Suprapubic skin (tissue), 4 donors: ENCODE measurements at regions not wholly inside any gene's neighbourhood (a gene's known extent, or its start where the extent isn't known, plus 50 kb on each side); places are given as distances from the start of the nearest gene placed in this dataset.
"Not testable (repeated sequence)": the region's sequence is repeated elsewhere in the genome, so short reads cannot be mapped to it uniquely, and the experiment has no call there.

Experiments used
- DNase-seq, 2 donors: peaks; one replicate each; pipeline ENCODE4 v3.0.0-alpha.2; 2019; ENCODE audit warnings: low spot score in 2 of 2
- H3K27ac ChIP-seq: fragments of 200-600 bp; sonication (generic); one replicate; pipeline ENCODE4 v1.5.1; 2019
- H3K27me3 ChIP-seq: fragments of 200-600 bp; sonication (generic); one replicate; pipeline ENCODE4 v1.5.1; 2019
- H3K36me3 ChIP-seq: fragments of 200-600 bp; sonication (generic); one replicate; pipeline ENCODE4 v1.5.1; 2019
- H3K4me1 ChIP-seq: fragments of 200-600 bp; sonication (generic); one replicate; pipeline ENCODE4 v1.5.1; 2019
- H3K4me3 ChIP-seq: fragments of 200-600 bp; sonication (generic); one replicate; pipeline ENCODE4 v1.5.1; 2019; ENCODE audit warnings: mild to moderate bottlenecking
- H3K9me3 ChIP-seq: fragments of 200-600 bp; sonication (generic); one replicate; pipeline ENCODE4 v1.5.1; 2019
- EP300 ChIP-seq: sonication (generic); formaldehyde crosslinking; IDR thresholded peaks from one replicate; pipeline ENCODE4 v1.6.1; 2017; ENCODE audit warnings: antibody characterized with exemption
- POLR2A ChIP-seq, 2 donors: fragments of 450-650 bp; IDR thresholded peaks; one replicate each; pipeline ENCODE4 v1.6.1; 2017; ENCODE audit warnings: antibody characterized with exemption in 2 of 2, mild to moderate bottlenecking in 2 of 2, moderate library complexity in 2 of 2
- POLR2AphosphoS5 ChIP-seq, 3 donors: sonication (generic); formaldehyde crosslinking; IDR thresholded peaks; one replicate each; pipeline ENCODE4 v1.6.1; 2017; ENCODE audit warnings: antibody characterized with exemption in 3 of 3
- WGBS: methylation state at CpG from one replicate; pipeline ENCODE4 v1.1.5; 2018; 5-methylcytosine and 5-hydroxymethylcytosine counted together
- TF ChIP-seq, protein P1 (sequence below), 2 donors: fragments of 200-600 bp in 1 of 2; fragments of 450-650 bp in 1 of 2; sonication (generic) in 1 of 2; IDR thresholded peaks; one replicate each; pipeline ENCODE4 v1.5.1; 2016 to 2019; ENCODE audit warnings: antibody characterized with exemption in 2 of 2, mild to moderate bottlenecking in 1 of 2, moderate library complexity in 1 of 2

DNA sequence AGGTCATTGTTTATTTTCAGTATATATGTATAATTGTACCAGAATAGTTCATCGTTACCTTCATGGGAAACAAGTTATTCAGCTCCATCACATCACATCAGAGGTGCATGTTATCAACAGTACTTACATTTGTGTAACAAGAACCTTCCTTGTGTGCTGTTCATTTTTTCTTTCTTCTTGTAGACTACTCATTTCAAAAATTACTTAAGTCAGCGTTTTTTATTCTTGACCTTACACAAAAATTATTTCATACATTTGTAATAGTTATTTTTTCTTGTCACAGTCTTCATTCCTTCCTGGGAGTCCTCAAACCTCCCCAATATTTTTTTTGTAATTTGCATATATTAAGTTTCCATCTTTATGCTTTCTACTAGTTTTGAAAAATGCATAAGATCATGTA, 725.7 kb upstream of the ADGRB3 start:
- no peak for DNase-seq
- Histone ChIP-seq H3K27me3 (no peaks in the 10 kb centered on the region), H3K27ac (no peak overlapping the region), H3K36me3 (no peaks in the 10 kb centered on the region), H3K4me3 (no peak overlapping the region), H3K9me3 (no peaks in the 10 kb centered on the region), H3K4me1 (no peaks in the 10 kb centered on the region)
- TF ChIP-seq EP300 (no peak), POLR2A (IDR thresholded peaks at IDR 0.05) (no peak), POLR2AphosphoS5 (IDR thresholded peaks at IDR 0.05) (no peak)
- TF ChIP-seq, protein P1, sequence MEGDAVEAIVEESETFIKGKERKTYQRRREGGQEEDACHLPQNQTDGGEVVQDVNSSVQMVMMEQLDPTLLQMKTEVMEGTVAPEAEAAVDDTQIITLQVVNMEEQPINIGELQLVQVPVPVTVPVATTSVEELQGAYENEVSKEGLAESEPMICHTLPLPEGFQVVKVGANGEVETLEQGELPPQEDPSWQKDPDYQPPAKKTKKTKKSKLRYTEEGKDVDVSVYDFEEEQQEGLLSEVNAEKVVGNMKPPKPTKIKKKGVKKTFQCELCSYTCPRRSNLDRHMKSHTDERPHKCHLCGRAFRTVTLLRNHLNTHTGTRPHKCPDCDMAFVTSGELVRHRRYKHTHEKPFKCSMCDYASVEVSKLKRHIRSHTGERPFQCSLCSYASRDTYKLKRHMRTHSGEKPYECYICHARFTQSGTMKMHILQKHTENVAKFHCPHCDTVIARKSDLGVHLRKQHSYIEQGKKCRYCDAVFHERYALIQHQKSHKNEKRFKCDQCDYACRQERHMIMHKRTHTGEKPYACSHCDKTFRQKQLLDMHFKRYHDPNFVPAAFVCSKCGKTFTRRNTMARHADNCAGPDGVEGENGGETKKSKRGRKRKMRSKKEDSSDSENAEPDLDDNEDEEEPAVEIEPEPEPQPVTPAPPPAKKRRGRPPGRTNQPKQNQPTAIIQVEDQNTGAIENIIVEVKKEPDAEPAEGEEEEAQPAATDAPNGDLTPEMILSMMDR (IDR thresholded peaks at IDR 0.05): no peak
- WGBS: 88% methylated on average over 2 of the region's 2 CpGs

- no peaks in the 10 kb centered on the region for H3K4me1 ChIP-seq
- no peak overlapping the region for H3K4me3 ChIP-seq
- H3K9me3 ChIP-seq: no peaks in the 10 kb centered on the region
- WGBS: 43% methylated on average over 2 of the region's 2 CpGs
- no peak for DNase-seq
- H3K27ac ChIP-seq: no peak overlapping the region
- TF ChIP-seq, protein P1 (IDR thresholded peaks at IDR 0.05): no peak
- TF ChIP-seq POLR2AphosphoS5 (IDR thresholded peaks at IDR 0.05): no peak
- no peak for TF ChIP-seq POLR2A (IDR thresholded peaks at IDR 0.05)
- TF ChIP-seq EP300: no peak
- no peaks in the 10 kb centered on the region for H3K36me3 ChIP-seq
- no peaks in the 10 kb centered on the region for H3K27me3 ChIP-seq
Measured at GRCh38 chr6:67908379-67908778, 726.7 kb upstream of the ADGRB3 start.

DNA sequence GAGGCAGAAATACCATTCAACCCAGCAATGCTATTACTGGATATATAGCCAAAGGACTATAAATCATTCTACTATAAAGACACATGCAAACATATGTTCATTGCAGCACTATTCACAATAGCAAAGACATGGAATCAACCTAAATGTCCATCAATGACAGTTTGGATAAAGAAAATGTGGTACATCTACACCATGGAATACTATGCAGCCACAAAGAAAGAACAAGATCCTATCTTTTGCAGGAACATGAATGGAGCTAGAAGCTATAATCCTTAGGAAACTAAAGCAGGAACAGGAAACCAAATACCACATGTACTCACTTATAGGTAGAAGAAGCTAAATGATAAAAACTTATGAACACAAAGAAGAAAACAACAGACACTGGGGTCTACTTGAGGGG, 730.3 kb upstream of the ADGRB3 start:
- not testable (repeated sequence) for H3K9me3 ChIP-seq, H3K27ac ChIP-seq, H3K4me1 ChIP-seq, DNase-seq, H3K36me3 ChIP-seq, H3K4me3 ChIP-seq, H3K27me3 ChIP-seq

DNA sequence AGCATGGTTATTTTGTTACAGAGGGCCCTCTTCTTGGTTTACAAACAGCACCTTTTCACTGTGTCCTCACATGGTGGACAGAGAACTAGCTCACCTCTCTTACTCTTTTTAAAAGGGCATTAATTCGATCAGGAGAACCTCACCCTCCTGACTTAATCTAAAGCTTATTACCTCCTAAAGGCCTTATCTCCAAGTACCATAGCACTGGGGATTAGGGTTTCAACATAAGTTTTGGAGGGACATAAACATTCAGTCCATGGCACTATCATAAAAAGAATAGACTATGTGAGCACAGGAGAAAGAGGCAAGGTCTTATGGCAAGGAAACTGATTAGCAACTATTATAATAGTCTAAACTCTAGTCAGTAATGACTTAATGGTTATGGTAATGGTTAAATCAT, 736.2 kb upstream of the ADGRB3 start:
- H3K4me1 ChIP-seq: no peaks in the 10 kb centered on the region
- TF ChIP-seq POLR2AphosphoS5 (IDR thresholded peaks at IDR 0.05) (no peak), EP300 (no peak)
- H3K4me3 ChIP-seq: no peak overlapping the region
- no peak for DNase-seq
- H3K9me3 ChIP-seq: peaks cover 3% of the 10 kb centered on the region
- no peak overlapping the region for H3K27ac ChIP-seq
- H3K27me3 ChIP-seq: no peaks in the 10 kb centered on the region
- no peaks in the 10 kb centered on the region for H3K36me3 ChIP-seq
- WGBS: 72% methylated on average over 1 of the region's 1 CpG

DNA sequence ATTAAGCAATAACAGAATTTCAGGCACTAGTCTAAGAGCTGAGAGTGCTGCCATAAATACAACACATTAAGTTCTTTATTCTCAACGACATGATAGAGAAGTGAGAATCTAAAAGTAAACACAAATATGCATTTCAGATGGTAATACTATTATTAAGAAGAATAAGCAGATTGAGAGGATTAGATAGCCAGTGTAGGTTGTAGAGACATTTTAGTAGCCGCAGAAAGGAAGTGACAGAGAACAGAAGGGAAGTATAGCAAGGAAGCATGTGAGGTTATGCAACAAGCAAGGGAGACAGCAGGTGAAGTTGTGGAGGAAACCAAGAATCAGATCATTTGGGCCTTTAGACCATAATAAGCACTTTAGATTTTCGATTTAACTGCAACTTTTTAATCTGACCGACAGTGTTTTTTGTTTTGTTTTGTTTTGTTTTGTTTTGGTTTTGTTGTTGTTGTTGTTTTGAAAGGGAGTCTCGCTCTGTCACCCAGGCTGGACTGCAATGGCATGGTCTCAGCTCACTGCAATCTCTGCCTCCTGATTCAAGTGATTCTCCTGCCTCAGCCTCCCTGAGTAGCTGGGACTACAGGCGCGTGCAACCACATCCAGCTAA, 737.0 kb upstream of the ADGRB3 start:
- Histone ChIP-seq H3K9me3 (peaks cover 3% of the 10 kb centered on the region), H3K4me1 (no peaks in the 10 kb centered on the region), H3K4me3 (no peak overlapping the region), H3K27ac (no peak overlapping the region), H3K27me3 (no peaks in the 10 kb centered on the region), H3K36me3 (no peaks in the 10 kb centered on the region)
- TF ChIP-seq EP300 (no peak), POLR2A (IDR thresholded peaks at IDR 0.05) (no peak)
- TF ChIP-seq, protein P1 (IDR thresholded peaks at IDR 0.05): no peak
- WGBS: 76% methylated on average over 7 of the region's 7 CpGs
- DNase-seq: no peak

DNA sequence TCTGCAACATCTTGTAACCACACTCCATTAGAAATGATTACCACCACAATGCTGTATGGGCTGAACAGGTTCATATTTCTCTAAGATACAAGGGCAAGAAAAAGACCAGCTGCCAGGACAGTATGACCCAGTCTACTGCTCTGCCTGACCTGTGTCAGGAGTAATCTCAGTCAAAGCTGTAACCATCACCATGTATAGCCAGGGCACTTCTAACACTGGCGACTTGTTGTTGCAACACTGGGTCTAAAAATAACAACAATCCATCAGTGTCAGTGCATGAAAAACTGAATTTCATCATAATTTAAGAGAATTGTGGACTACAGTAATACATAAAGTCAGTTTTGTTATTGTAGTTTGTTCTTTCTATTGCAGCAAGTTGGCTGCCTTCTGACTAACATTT, 738.6 kb upstream of the ADGRB3 start:
- no peak overlapping the region for H3K4me3 ChIP-seq
- WGBS: 26% methylated on average over 1 of the region's 1 CpG
- H3K27me3 ChIP-seq: no peaks in the 10 kb centered on the region
- no peak overlapping the region for H3K27ac ChIP-seq
- TF ChIP-seq EP300 (no peak), POLR2AphosphoS5 (IDR thresholded peaks at IDR 0.05) (no peak), POLR2A (IDR thresholded peaks at IDR 0.05) (no peak)
- TF ChIP-seq, protein P1 (IDR thresholded peaks at IDR 0.05): no peak
- no peaks in the 10 kb centered on the region for H3K36me3 ChIP-seq
- DNase-seq: no peak
- peaks cover 3% of the 10 kb centered on the region for H3K9me3 ChIP-seq
- H3K4me1 ChIP-seq: no peaks in the 10 kb centered on the region
